ENCODE measurements at regions not wholly inside any gene's neighbourhood (a gene's known extent, or its start where the extent isn't known, plus 50 kb on each side); places are given as distances from the start of the nearest gene placed in this dataset.

DNA sequence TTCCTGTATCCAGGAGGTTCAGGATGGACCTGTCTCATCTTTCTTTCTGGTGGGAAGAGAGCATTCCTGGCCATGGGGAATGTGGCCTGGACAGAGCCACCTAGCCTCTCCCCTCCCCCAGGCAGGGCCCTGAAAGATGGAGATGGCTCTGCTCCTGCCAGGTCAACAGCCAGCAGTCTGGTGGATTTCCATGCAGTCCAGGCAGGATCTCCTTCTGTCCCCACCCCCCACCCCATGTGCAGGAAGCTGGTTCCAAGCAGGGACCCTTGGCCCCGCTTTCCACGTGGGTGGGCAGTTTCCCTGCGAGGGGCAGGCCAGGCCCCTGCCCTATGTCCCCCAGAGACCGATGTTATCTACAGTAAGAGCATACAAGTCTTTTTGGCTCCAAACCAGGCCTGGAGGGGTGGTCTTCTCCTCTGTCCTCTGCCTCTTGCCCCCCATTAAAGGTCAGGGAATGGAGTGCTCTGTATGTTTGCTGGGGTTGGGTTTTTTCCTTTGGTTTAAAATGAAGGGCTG lies 240.5 kb downstream of the SEC14L1 start:
- Histone ChIP-seq H3K27me3 (ENCODE audit: control insufficient read depth, insufficient read depth, low read length) (no peaks in the 10 kb centered on the region), H3K9ac (ENCODE audit: low read depth, low read length) (no peak overlapping the region), H3K4me1 (ENCODE audit: control insufficient read depth, insufficient read depth, low read length) (peaks cover 90% of the 10 kb centered on the region), H3K4me3 (ENCODE audit: low read length) (no peak overlapping the region), H3K9me3 (replicated peaks; ENCODE audit: low read length) (no peaks in the 10 kb centered on the region), H3K4me2 (ENCODE audit: low read length) (no peak overlapping the region), H3K36me3 (ENCODE audit: insufficient read depth, low read length) (peaks cover 12% of the 10 kb centered on the region)

DNA sequence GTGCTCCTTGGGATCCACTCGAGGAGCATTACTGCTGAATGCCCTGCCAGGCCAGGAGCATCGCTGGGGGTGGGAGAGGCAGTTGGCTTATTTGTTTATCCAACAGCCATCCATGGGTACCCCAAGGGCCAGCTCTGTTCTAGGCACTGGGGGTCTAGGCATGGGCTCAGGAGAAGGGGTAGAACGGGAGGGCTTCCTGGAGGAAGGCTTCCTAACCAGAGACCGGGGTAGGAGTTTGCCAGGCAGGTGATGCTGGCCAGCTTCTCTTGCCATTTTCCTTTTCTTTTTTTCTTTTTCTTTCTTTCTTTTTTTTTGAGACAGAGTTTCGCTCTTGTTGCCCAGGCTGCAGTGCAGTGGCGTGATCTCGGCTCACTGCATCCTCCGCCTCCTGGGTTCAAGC lies 241.0 kb downstream of the SEC14L1 start:
- H3K36me3 ChIP-seq (ENCODE audit: insufficient read depth, low read length) = peaks cover 12% of the 10 kb centered on the region
- peaks cover 90% of the 10 kb centered on the region for H3K4me1 ChIP-seq (ENCODE audit: control insufficient read depth, insufficient read depth, low read length)
- H3K4me2 ChIP-seq (ENCODE audit: low read length) = no peak overlapping the region
- H3K9ac ChIP-seq (ENCODE audit: low read depth, low read length) = no peak overlapping the region
- H3K9me3 ChIP-seq (replicated peaks; ENCODE audit: low read length) = no peaks in the 10 kb centered on the region
- no peak overlapping the region for H3K4me3 ChIP-seq (ENCODE audit: low read length)
- H3K27me3 ChIP-seq (ENCODE audit: control insufficient read depth, insufficient read depth, low read length) = no peaks in the 10 kb centered on the region

DNA sequence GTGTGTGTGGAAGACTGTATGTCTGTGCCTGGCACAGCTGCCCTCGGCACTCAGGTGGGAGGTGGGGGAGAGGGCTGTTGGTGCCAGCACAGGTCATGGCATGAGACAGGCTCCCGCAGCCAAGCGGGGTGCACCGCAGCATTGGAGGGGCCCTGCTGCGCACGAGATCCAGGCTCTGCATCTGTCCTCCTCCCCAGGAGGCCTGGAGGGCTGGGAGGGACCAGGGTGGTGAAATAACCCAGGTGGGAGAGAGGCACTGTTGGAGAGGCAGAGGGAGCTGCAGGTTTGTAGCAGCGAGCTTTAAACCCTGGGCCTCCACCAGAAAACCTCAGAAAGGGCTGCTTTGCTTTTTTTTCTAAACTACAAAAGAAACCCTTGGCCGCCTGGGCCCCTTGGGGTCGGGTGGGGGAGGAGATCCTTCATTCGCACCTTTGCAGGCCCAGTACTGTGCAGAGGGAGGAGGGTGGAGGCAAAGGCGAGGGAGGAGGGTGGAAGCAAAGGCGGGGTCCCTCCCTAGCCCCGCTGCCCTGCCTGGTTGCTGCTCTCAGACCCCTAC lies 241.7 kb downstream of the SEC14L1 start:
- no peaks in the 10 kb centered on the region for H3K27me3 ChIP-seq (ENCODE audit: control insufficient read depth, insufficient read depth, low read length)
- no peaks in the 10 kb centered on the region for H3K9me3 ChIP-seq (replicated peaks; ENCODE audit: low read length)
- H3K36me3 ChIP-seq (ENCODE audit: insufficient read depth, low read length) = peaks cover 12% of the 10 kb centered on the region
- H3K4me3 ChIP-seq (ENCODE audit: low read length) = no peak overlapping the region
- peak overlapping the region; percentile 31 for H3K4me2 ChIP-seq (ENCODE audit: low read length)
- H3K9ac ChIP-seq (ENCODE audit: low read depth, low read length) = no peak overlapping the region
- peaks cover 90% of the 10 kb centered on the region for H3K4me1 ChIP-seq (ENCODE audit: control insufficient read depth, insufficient read depth, low read length)

DNA sequence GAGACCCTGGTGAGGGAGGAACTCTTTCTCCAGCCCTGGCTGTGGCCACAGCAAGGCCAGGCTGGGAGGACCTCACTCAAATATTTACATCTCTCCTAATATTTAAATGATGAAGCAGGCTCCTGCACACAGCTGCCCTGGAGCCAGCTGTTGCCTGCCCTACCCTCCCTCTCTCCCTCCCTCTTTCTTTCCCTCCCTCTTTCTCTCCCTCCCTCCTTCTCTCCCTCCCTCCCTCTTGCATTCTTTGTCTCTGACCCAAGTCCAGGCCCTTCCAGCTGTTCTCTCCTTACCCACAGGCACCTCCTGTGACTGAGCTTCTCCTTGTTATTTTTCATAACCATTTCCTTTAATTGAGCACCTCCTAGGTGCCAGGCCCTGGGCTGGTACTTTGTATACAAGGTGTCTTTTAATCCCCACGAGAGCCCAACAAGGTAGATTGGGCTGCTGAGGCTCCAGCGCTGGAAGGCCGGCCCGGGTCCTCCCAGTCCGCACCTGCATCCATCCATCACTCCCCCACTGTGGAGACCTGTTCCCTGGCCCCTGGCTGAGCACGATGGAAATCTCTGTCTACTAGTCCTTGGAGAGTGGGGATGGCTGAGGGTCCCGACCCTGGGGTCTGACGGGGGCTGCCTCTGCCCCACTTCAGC lies 242.3 kb downstream of the SEC14L1 start:
- Histone ChIP-seq H3K4me3 (ENCODE audit: low read length) (no peak overlapping the region), H3K36me3 (ENCODE audit: insufficient read depth, low read length) (peaks cover 12% of the 10 kb centered on the region), H3K4me2 (ENCODE audit: low read length) (peak overlapping the region; percentile 50), H3K9ac (ENCODE audit: low read depth, low read length) (no peak overlapping the region), H3K9me3 (replicated peaks; ENCODE audit: low read length) (no peaks in the 10 kb centered on the region), H3K4me1 (ENCODE audit: control insufficient read depth, insufficient read depth, low read length) (peaks cover 88% of the 10 kb centered on the region), H3K27me3 (ENCODE audit: control insufficient read depth, insufficient read depth, low read length) (no peaks in the 10 kb centered on the region)

DNA sequence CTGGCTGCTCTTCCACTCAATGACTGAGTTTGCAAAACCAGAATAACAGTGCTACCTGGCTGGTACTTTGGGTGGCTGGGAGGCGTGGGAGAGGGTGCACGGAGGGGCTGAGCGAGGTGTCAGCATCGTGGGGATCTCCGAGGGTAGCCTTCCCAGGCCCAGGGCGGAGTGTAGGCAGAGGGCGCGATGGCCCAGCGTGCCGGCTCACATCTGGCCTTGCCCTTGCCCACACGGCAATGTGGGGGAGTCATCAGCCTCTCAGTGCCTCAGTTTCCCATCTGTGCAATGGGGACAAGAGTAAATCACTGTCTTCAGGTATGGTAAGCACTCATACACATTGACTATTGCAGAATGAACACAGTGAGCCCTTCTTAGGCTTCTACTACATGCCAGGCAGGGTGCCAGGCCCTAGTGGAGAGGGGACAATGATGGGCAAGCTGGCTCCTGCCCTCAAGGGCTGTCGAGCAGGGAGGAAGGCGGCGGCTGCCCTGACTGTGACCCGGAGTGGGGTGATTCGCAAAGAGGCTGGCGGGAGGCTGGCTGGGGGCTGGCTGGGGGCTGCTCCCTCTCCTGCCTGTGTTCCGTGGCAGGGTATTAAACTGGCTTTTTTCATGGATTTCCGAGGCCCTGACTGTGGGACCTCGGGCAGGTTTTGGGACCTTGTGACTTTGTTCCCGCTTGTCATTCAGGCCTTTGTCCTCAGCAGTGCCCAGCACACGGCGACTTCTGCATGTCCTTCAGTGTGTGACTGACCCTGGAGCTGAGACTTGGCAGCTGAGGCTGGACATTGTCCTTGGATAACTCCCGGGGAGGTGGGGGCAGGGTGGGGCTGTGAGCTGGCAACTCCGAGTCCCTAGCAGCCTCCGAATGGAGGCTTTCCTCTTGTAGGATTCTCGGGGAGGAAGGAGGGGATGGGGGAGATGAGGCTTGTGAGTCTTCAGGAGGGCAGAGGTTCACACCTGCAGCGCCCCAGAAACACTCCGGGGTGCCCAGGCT lies 243.1 kb downstream of the SEC14L1 start:
- H3K4me2 ChIP-seq (ENCODE audit: low read length) = peak overlapping the region; percentile 50

DNA sequence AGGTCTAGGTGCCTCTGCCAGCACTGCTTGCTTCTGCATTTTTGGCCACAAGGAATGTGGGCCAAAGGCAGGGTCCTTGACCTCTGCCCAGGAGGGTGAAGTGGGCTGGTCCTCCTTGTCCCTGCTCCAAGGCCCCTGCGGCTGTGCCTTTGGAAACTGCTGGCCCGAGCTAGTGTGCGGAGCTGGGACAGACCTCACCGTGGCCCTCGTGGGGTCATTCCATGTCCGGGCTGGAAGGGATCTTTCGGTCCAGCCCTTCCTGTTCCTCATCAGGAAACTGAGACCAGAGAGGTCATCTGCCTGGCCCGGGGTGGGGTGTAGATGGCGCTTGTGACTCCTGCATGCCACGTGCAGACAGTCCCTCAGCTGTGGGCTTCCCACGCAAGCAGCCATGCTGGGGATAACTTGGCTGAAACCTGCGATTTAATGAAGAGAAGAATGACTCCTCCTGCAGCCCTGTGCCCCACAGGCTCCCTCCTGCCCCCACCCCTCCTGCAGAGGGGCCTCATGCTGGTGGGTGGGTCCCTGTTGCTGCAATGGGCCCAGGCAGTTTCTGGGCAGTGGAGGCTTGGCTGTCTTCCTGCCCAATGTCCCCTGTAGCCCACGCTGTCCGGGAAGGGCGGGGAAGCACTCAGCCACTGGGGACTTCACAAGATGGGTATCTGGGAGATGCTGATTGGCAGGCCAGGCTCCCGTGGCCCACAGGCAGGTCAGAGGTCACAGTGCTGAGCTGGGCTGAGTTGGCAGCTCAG lies 245.2 kb downstream of the SEC14L1 start:
- Histone ChIP-seq H3K4me1 (ENCODE audit: control insufficient read depth, insufficient read depth, low read length) (peaks cover 87% of the 10 kb centered on the region), H3K4me2 (ENCODE audit: low read length) (peak overlapping the region; percentile 61), H3K4me3 (ENCODE audit: low read length) (no peak overlapping the region), H3K36me3 (ENCODE audit: insufficient read depth, low read length) (peaks cover 13% of the 10 kb centered on the region), H3K9ac (ENCODE audit: low read depth, low read length) (peak overlapping the region; percentile 49), H3K27me3 (ENCODE audit: control insufficient read depth, insufficient read depth, low read length) (no peaks in the 10 kb centered on the region), H3K9me3 (replicated peaks; ENCODE audit: low read length) (no peaks in the 10 kb centered on the region)

More for the DNA sequence above, 243.1 kb downstream of the SEC14L1 start:
- Histone ChIP-seq H3K36me3 (ENCODE audit: insufficient read depth, low read length) (peaks cover 11% of the 10 kb centered on the region), H3K9me3 (replicated peaks; ENCODE audit: low read length) (no peaks in the 10 kb centered on the region), H3K9ac (ENCODE audit: low read depth, low read length) (peak overlapping the region; percentile 31), H3K4me1 (ENCODE audit: control insufficient read depth, insufficient read depth, low read length) (peaks cover 88% of the 10 kb centered on the region), H3K27me3 (ENCODE audit: control insufficient read depth, insufficient read depth, low read length) (no peaks in the 10 kb centered on the region), H3K4me3 (ENCODE audit: low read length) (peak overlapping the region; percentile 2)

DNA sequence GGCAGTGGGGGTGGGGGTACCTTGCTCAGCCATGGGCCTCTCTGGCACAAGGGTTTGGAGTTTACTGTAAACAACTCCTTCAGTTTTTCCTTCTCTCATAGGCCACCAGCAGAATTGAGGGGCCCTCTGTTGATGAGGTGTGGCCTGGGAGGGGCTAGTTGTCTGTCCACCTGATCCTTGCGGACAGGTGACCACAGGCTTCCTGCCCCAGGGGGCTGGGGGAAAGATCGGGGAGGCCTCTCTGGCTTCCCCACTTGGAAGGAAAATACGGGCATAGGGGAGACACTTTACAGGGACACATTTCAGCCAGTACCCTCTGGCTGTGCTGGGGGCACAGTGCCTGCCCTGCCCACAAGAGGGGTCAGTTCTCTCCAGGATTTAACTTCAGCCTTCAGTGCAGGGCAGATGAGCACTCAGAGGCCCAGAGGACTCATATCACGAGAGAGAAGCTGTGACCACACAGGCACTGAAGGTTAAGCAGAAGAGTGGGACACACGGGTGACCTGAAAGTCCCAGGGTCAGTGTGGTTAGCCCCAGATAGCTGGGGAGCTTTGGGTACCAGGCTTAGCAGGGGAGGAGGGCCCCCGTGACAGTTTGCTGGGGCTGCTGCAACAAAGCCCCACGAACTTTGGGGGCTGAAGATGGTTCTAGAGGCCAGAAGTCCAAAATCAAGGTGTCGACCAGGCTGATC lies 245.9 kb downstream of the SEC14L1 start:
- H3K9me3 ChIP-seq (replicated peaks; ENCODE audit: low read length) = no peaks in the 10 kb centered on the region
- peaks cover 88% of the 10 kb centered on the region for H3K4me1 ChIP-seq (ENCODE audit: control insufficient read depth, insufficient read depth, low read length)
- peak overlapping the region; percentile 61 for H3K4me2 ChIP-seq (ENCODE audit: low read length)
- H3K4me3 ChIP-seq (ENCODE audit: low read length) = no peak overlapping the region
- H3K9ac ChIP-seq (ENCODE audit: low read depth, low read length) = peak overlapping the region; percentile 49
- H3K36me3 ChIP-seq (ENCODE audit: insufficient read depth, low read length) = peaks cover 18% of the 10 kb centered on the region
- H3K27me3 ChIP-seq (ENCODE audit: control insufficient read depth, insufficient read depth, low read length) = no peaks in the 10 kb centered on the region

DNA sequence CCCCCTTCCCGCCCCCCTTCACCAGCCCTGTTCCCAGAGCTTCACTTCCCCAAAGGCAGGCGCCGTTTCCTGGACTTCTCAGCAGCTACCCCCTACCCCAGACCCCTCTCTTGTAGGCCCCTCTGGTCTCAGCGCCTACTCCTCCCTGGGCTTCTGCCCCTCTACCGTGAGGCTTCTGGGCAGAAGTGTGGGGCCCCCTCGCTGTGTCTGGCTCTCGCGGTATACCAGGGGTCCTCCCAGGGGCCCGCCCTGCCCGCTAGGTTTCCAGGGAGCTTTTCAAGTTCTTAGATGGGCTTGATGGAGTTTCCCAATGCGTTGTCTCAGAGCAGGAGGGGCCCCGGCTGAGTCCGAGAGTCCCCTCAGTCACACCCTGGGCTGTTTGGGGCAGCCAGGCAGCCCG lies 247.1 kb downstream of the SEC14L1 start:
- H3K4me2 ChIP-seq (ENCODE audit: low read length) = peak overlapping the region; percentile 44
- H3K4me3 ChIP-seq (ENCODE audit: low read length) = no peak overlapping the region
- H3K36me3 ChIP-seq (ENCODE audit: insufficient read depth, low read length) = peaks cover 18% of the 10 kb centered on the region
- H3K9ac ChIP-seq (ENCODE audit: low read depth, low read length) = peak overlapping the region; percentile 64
- H3K4me1 ChIP-seq (ENCODE audit: control insufficient read depth, insufficient read depth, low read length) = peaks cover 92% of the 10 kb centered on the region
- no peaks in the 10 kb centered on the region for H3K27me3 ChIP-seq (ENCODE audit: control insufficient read depth, insufficient read depth, low read length)
- H3K9me3 ChIP-seq (replicated peaks; ENCODE audit: low read length) = no peaks in the 10 kb centered on the region

DNA sequence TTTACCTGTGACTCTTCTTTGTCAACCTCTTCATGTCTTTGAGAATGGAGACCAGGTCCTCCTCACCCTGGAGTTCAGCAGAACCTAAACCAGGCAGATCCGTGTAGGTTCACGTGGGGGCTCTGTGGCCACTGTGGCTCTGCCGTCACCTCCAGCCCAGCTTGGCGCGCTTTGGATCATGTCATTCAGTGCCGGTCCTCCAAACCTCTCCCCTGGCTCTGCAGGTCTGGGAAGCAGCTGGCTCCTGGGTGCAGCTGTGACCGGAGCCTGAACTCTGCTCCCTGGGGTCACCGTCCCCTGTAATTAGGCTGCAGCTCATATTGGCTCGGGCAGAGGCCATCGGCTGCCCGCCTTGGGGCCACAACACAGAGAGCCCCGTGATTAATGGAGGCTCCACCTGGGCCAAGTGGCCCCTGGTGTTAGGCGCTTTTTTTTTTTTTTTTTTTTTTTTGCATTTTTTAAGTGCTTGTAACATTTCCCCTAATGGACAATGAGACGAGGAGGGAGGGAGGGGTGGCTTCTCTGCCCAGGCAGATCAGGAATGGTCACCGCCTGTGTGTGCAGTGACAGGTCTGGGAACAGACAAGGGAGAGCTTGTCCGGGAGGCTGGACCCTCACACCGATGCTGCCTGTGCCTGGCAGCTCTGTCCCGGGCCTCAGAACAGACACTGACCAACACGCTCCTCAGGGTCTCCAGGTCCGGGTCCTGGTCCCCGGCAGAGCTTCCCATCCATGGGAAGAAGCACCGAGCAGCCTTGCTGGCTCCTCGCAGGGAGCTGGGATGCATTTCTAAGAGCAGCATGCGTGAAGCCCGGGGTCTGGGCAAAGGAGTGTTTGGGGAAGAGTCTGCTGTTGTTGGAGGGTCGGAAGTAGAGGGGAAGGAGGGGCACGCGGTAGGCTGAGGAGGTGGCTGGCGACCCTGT lies 247.9 kb downstream of the SEC14L1 start:
- Histone ChIP-seq H3K4me1 (ENCODE audit: control insufficient read depth, insufficient read depth, low read length) (peaks cover 92% of the 10 kb centered on the region), H3K36me3 (ENCODE audit: insufficient read depth, low read length) (peaks cover 17% of the 10 kb centered on the region), H3K9ac (ENCODE audit: low read depth, low read length) (peak overlapping the region; percentile 64), H3K4me2 (ENCODE audit: low read length) (peak overlapping the region; percentile 44), H3K9me3 (replicated peaks; ENCODE audit: low read length) (no peaks in the 10 kb centered on the region), H3K27me3 (ENCODE audit: control insufficient read depth, insufficient read depth, low read length) (no peaks in the 10 kb centered on the region), H3K4me3 (ENCODE audit: low read length) (peak overlapping the region; percentile 10)

DNA sequence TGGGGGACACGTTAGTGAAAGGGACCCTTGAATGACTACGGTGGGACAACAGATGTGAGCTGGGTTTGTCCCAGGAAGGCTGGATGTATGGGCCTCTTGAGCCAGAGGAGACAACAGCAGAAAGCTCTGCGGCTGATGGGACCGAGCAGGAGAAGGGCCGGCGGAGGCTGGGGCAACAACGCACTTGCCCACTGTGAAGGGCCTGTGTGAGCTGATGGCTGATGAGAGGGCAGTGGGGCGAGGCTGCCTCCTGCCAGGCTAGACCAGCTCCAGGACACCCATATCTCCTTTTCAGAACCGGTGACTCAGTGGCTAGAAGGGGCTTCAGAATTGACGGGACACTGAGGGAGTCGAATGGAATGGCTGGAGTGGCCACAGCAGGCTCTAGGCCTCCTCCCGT lies 250.1 kb downstream of the SEC14L1 start:
- peaks cover 85% of the 10 kb centered on the region for H3K4me1 ChIP-seq (ENCODE audit: control insufficient read depth, insufficient read depth, low read length)
- peaks cover 16% of the 10 kb centered on the region for H3K36me3 ChIP-seq (ENCODE audit: insufficient read depth, low read length)
- peak overlapping the region; percentile 60 for H3K4me2 ChIP-seq (ENCODE audit: low read length)
- H3K9ac ChIP-seq (ENCODE audit: low read depth, low read length) = peak overlapping the region; percentile 77
- H3K4me3 ChIP-seq (ENCODE audit: low read length) = no peak overlapping the region
- H3K9me3 ChIP-seq (replicated peaks; ENCODE audit: low read length) = no peaks in the 10 kb centered on the region
- no peaks in the 10 kb centered on the region for H3K27me3 ChIP-seq (ENCODE audit: control insufficient read depth, insufficient read depth, low read length)
